DMS153 (cell line): ENCODE measurements at regions not wholly inside any gene's neighbourhood (a gene's known extent, or its start where the extent isn't known, plus 50 kb on each side); places are given as distances from the start of the nearest gene placed in this dataset.

ENCODE experiments used
- DNase-seq: peaks from one replicate; lab custom pipeline; 2025; lab: John Stamatoyannopoulos, UW

DNA sequence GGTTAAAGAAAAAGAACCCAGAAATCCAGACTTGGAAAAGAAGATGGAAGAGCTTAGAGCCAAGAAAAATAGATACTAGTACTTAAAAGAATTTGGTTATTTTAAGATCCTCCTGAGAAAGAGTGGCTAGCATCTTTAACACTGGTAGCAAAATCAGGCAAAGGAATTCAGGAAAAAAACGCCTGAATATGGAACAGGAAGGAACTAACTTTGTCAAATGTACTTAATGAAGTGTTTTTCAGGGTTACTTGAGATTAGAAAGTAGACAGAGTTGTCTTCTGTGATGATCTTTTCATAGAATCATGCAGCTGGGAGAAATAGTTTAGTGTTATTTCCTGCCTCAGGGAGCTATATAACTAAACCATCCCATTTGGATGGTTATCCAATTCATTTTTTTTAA is 50.8 kb upstream of the SASH1 start:
- no peak for DNase-seq
